Inflammatory macrophage treated with lipopolysaccharide for 4 hours (primary cell): ENCODE measurements at regions not wholly inside any gene's neighbourhood (a gene's known extent, or its start where the extent isn't known, plus 50 kb on each side); places are given as distances from the start of the nearest gene placed in this dataset.
A peak's percentile ranks its signal among the peaks of the same experiment; 100 is the strongest.

Source experiments
- DNase-seq: peaks from one replicate; pipeline ENCODE4 v3.0.0-alpha.2; 2020

- DNase-seq: no peak
Observed at GRCh38 chr5:135199919-135200318, 165.9 kb upstream of the PITX1 start.

GRCh38 chr5:135196483-135196882, 162.5 kb upstream of the PITX1 start:
- no peak for DNase-seq

- no peak for DNase-seq
Observed at GRCh38 chr5:135195270-135195608, 161.2 kb upstream of the PITX1 start.

GRCh38 chr5:135194573-135195269, 160.7 kb upstream of the PITX1 start:
- no peak for DNase-seq

DNA sequence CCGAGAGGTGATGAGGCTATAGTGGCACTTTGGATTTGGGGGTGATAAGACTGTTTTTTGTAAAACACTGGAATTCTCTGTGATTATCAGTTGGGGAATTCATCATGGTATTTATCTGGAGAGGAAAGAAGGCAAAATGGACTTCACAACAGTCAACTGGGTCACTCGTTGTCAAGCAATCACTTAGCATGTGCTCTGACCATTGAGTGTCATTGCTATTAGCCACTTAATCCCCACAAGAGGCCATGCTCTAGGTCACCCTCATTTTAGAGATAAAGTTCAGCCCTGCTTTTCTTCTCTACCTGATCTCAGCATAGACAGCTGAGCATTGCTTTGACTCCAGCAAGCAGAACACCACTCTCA, 160.1 kb upstream of the PITX1 start:
- DNase-seq: no peak

DNA sequence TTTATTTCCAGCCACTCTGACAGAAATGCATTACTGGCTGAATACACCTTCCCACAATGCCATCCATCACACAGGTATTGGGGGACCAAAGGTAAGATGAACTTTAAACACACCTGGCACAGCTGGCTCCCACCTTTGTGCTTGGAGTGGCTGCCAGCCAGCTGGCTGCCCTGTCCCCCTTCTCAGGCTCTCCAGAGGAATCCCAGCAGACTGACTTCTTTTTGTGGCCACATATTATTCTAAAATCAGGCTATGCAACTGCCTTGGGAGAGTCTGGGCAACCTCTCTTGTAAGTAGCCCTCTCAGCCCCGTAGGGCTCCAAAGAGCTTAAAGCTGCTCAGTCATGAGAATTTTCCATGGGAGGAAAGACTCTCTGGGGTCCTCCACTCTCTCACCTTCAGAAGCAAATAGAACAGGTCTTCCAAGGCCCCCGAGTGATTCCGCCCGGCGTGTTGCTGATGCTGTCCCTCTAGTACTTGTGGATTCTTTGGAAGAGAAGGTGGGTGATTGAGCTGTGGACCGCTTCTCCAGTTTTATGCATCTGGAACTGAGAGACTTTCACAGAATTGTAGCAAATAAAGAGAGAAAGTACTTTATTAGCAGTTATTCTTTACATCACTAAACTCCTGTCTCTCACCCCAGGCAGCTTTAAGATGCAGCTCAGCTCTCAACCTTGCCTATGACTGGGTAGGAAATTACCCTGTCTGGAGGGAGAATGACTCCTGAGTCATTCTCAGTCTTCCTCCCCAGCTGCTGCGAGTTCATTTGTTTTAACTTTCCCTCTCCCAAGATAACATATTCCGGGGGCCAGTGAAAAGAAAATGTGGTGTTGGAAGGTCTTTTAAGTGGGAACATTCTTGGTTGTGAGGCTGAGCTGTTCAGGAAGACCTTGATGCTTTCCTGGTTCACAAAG, 159.4 kb upstream of the PITX1 start:
- no peak for DNase-seq

DNA sequence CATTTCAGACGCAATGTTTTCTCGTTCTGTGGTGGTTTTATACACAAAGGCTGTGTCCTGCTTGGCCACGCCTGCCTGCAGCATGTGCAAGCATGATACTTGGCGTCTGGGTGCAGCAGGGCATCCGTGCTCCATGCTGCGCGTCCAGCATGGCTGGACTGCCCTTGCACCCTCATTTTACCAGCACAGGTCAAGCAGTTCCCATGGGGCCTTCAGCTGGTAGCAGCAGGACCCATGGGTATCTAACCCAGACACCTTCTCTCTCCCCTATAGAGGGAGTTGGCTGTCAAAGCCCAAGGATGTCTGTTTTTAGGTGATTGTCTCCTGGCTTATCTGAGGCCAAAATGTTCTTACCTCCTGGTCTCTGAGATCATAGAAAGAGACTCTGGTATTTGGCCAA, 158.3 kb upstream of the PITX1 start:
- no peak for DNase-seq

DNA sequence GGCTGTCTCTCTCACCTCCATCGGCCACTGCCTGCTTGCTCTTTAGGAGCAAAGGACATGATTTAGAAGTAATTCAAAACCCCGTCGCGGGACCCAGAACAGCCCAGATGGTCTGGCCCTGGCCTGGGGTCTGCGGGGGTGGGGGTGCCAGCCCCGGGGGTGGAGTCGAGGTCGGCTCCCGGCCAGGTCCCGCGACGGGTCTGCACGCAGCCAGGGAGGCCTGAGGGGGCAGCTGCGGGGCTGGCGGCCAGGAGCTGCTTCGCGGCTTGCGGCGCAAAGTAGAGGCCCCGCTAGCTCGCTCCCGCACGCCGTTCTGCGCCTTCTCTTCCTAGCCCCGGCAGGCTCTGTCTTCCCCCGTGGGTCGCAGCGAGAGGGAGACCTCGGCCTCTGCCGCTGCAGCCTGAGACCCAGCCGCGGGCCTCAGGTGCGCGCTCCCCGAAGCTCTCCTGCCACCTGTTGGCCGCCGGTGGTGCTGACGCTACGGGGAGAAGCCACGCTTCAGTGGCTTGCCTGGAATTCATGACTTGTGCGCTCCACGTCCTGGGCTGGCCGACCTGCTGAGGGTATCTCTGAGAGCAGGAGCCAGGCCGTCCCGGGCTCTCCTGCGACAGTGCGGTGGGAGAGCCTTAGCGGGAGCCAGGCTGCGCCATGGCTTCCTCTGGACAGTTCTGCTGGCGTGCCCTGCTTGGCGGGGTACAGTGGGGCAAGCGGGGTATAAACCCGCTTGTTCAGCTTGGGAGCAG, 157.2 kb upstream of the PITX1 start:
- peak; percentile 59 for DNase-seq

DNA sequence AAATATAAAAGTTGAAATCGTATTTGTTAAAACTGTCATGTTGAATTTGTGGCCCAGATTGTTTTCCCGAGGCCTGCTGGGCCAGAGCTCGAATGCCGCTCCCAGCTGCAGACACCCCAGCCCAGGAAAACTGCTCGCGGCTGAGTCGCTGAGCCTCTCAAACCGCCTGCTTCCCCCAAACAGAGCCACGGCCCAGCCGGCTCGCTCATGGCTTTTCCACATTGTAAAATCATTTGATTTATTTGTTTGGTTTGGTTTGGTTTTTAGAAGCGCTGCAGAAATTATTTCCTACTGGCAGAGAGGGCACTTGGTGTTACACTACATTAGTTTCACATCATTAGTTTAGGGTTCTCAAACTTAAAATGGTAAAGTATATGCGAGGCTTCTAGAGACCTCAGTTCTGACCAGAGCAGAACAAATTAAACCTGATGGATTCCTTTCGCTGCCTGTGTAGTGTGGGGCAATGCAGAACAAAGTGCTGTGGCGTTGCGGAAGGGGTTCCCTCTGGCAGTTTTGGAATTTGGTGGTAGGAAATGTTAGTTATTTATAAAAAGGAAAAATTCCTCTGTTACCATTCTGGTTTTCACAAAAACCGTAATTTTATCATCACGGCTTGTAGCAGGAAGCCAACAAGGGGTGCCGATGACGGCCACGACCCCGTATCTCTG, 156.5 kb upstream of the PITX1 start:
- no peak for DNase-seq

DNA sequence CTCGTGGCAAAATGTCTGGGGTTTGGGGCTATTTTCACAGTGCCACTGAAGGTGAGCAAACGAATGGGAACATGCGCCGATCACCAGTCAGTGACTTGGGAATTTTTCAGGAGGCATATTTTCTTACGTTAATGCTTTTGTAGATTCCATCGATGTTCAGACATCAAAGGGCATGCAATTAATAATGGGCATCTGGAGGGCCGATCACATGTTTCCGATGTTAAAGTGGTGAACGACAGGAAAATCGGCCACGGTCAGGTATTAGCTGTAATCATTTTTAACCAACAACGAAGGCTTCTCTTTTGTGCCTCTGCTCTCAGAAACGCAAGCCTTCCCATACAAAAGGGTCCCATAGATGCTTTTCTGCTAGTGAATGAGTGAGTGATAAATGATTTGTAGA, 155.0 kb upstream of the PITX1 start:
- no peak for DNase-seq

- DNase-seq: no peak
Observed at GRCh38 chr5:135188233-135188914, 154.3 kb upstream of the PITX1 start.

DNA sequence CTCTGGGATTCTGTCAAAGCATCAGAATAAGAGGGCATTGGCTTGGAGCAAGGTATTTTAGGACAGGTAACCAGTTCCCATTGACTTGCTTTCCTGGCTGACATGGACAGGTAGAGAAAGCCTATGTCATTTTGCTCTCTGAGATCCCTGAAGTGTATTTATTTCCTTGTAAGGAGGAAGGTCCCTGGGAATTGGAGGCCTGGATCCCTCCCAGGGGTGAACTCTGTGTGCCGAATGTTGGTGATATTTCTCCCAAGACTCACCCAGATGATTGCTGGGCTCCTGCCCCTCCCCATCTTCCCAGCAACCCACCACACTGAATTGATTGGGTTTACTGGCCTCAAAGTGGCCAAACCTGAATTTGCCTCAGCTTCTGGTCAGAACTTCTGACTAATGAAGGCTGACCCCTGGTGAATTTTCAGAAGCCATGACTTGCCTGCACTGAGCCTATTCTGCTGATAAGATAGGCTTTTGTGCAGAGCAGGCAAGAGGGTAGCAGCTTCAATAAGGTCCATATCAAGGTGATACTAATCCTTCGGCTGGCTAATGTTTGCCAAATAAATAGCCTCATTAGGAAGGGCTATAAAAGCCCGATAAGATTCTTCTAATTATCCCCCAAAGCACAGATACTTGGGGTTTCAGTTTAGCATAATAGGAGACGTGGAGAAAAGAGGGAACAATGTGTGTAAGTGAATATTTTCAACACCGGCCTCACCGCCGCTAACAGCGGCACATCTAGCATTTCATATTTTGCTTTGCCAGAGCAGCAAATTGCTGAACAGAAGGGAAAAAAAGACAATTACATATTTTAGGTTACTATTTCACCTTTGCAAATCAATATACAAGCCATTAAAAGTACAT, 152.9 kb upstream of the PITX1 start:
- DNase-seq: no peak

DNA sequence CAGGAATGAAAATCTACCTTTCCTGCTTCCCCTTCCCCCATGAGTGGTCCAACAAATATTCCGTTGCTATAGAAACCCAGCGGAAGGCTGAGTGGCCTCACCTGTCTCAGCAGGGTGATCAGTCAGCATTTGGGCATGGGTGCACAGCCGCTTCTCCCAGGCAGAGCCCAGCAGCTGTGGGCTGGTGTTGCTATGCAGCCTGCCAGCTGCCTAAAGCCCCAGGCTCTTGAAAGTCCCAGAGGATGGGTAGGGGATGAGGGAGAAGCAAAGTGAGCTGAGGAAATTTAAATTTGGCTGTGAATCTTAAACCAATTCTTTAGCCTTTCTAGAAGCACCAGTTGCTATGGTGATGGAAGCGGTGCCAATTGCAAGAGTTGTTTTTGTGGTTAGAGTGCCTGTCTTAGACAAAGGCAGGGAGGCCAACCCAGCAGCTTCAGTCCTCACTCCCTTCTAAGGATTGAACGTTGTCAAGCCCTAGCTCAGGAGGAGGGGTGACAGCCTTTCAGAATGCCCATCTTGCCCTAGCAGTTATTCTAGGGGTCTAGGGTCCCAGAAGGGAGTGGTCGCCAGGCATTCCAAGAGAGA, 151.5 kb upstream of the PITX1 start:
- no peak for DNase-seq

- no peak for DNase-seq
Observed at GRCh38 chr5:135184646-135185045, 150.6 kb upstream of the PITX1 start.

- no peak for DNase-seq
Observed at GRCh38 chr5:135183464-135183863, 149.4 kb upstream of the PITX1 start.

DNA sequence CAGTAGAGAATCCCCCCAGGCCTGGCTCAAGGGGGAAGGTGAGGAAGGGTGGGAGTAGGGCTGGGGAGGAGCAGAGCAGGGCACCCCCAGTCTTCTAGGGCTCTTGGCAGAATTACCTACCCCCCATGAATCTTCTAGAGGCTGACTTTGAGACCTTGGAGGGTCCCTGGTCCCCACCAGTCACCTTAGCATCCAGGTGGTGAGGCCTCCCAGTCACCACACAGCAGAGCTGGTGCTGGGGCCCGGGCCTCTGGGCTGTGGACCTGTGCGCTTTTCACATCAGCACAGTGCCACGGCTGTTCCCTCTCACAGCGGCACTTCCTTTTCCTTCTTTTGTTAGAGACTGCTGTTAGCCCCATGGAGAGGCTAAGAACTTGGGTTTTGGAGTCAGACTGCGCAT, 148.6 kb upstream of the PITX1 start:
- DNase-seq: no peak

- no peak for DNase-seq
Observed at GRCh38 chr5:135181653-135182052, 147.6 kb upstream of the PITX1 start.

- DNase-seq: no peak
Observed at GRCh38 chr5:135179308-135179980, 145.4 kb upstream of the PITX1 start.

GRCh38 chr5:135178476-135179155, 144.6 kb upstream of the PITX1 start:
- no peak for DNase-seq

GRCh38 chr5:135177591-135177990, 143.6 kb upstream of the PITX1 start:
- no peak for DNase-seq
